Endothelial cell of umbilical vein (primary cell): ENCODE measurements at regions not wholly inside any gene's neighbourhood (a gene's known extent, or its start where the extent isn't known, plus 50 kb on each side); places are given as distances from the start of the nearest gene placed in this dataset.
A peak's percentile ranks its signal among the peaks of the same experiment; 100 is the strongest.

Source experiments
- BruUV-seq: library from RNA; stranded (reverse); fragments of 400-500 nt; replicated peaks from 2 replicates; lab custom pipeline; 2021; lab: Mats Ljungman, UMichigan
- CTCF ChIA-PET: fragments of 300-600, 350-600 bp; sonication (Branson Sonifier 250); formaldehyde crosslinking; loops from one replicate; lab custom pipeline; 2021; ENCODE audit warnings: antibody characterized with exemption, inconsistent platforms; lab: Charles Lee
- POLR2A ChIA-PET: fragments of 300-600, 350-600 bp; sonication (Branson Sonifier 250); formaldehyde crosslinking; loops from one replicate; lab custom pipeline; 2021; ENCODE audit warnings: antibody characterized with exemption, inconsistent platforms; lab: Charles Lee
- DNase-seq: peaks from one replicate; pipeline ENCODE4 v3.0.0-alpha.2; 2011; ENCODE audit warnings: low read depth, low spot score
- FAIRE-seq: peaks from 2 replicates; lab custom pipeline; 2011; peaks lifted over from hg19 to GRCh38; lab: Jason Lieb, UNC
- H2AFZ ChIP-seq: 2 replicates; pipeline ENCODE4 v1.6.0; 2012; ENCODE audit warnings: low read depth, low read length, control low read depth, inconsistent platforms
- H3K27ac ChIP-seq: 2 replicates; pipeline ENCODE4 v1.5.1; 2011; ENCODE audit warnings: low read depth, mild to moderate bottlenecking, control low read depth, low read length, moderate library complexity; ENCODE audit not compliant: insufficient read depth
- H3K27me3 ChIP-seq, 2 experiments: 2 replicates each; pipeline versions ENCODE4 v1.6.0 to v1.6.1; 2011; ENCODE audit warnings: low read length in 2 of 2, mixed read lengths in 1 of 2; ENCODE audit not compliant: control insufficient read depth in 2 of 2, insufficient read depth in 2 of 2
- H3K36me3 ChIP-seq, 2 experiments: 2 replicates in 1 of 2; 3 replicates in 1 of 2; pipeline ENCODE4 v1.5.1; 2011; ENCODE audit warnings: low read length in 2 of 2, mild to moderate bottlenecking in 1 of 2, moderate library complexity in 1 of 2; ENCODE audit not compliant: control insufficient read depth in 2 of 2, insufficient read depth in 2 of 2; ENCODE audit errors: extremely low read depth in 1 of 2
- H3K4me1 ChIP-seq: 3 replicates; pipeline ENCODE4 v1.5.1; 2011; ENCODE audit warnings: mild to moderate bottlenecking, low read length; ENCODE audit not compliant: control insufficient read depth, insufficient read depth; ENCODE audit errors: extremely low read depth
- H3K4me2 ChIP-seq: 2 replicates; pipeline ENCODE4 v1.6.1; 2011; ENCODE audit warnings: low read length, control low read depth, mixed read lengths; ENCODE audit not compliant: insufficient read depth
- H3K4me3 ChIP-seq, 3 experiments: fragments of 200-600 bp in 1 of 3; sonication (generic), shearing (Covaris generic) in 1 of 3; replicated peaks in 1 of 3; 2 replicates each; pipeline ENCODE4 v1.5.1; 2011 to 2016; ENCODE audit warnings: control low read depth in 3 of 3, low read length in 3 of 3, mild to moderate bottlenecking in 2 of 3, inconsistent platforms in 1 of 3, low read depth in 1 of 3, moderate library complexity in 1 of 3; ENCODE audit not compliant: insufficient read depth in 1 of 3
- H3K79me2 ChIP-seq: 2 replicates; pipeline ENCODE4 v1.6.0; 2012; ENCODE audit warnings: low read length, inconsistent platforms; ENCODE audit not compliant: control insufficient read depth, insufficient read depth
- H3K9ac ChIP-seq: replicated peaks from 2 replicates; pipeline ENCODE3; 2011; ENCODE audit warnings: low read length, control low read depth; ENCODE audit not compliant: insufficient read depth; ENCODE audit errors: extremely low read depth
- H3K9me1 ChIP-seq: replicated peaks from 3 replicates; pipeline ENCODE4 v1.6.0; 2011; ENCODE audit warnings: mild to moderate bottlenecking, low read length; ENCODE audit not compliant: control insufficient read depth, insufficient read depth; ENCODE audit errors: extremely low read depth
- H3K9me3 ChIP-seq: replicated peaks from 2 replicates; pipeline ENCODE4 v1.5.1; 2012; ENCODE audit warnings: low read length, inconsistent platforms; ENCODE audit not compliant: control insufficient read depth, insufficient read depth
- H4K20me1 ChIP-seq: replicated peaks from 2 replicates; pipeline ENCODE3; 2011; ENCODE audit warnings: mild to moderate bottlenecking, low read length; ENCODE audit not compliant: control insufficient read depth, insufficient read depth; ENCODE audit errors: extremely low read depth
- EZH2 ChIP-seq: IDR thresholded peaks from 2 replicates; pipeline ENCODE4 v1.6.1; 2012; ENCODE audit warnings: borderline replicate concordance, low read depth, mild to moderate bottlenecking, moderate library complexity, low read length, inconsistent platforms; ENCODE audit not compliant: severe bottlenecking
- FOS ChIP-seq: IDR thresholded peaks from 2 replicates; pipeline ENCODE4 v1.6.1; 2011; ENCODE audit warnings: mild to moderate bottlenecking, low read length, moderate library complexity, borderline replicate concordance; ENCODE audit not compliant: insufficient read depth
- GATA2 ChIP-seq: IDR thresholded peaks from 2 replicates; pipeline ENCODE4 v1.7.0; 2011; ENCODE audit warnings: low read depth, mild to moderate bottlenecking, moderate library complexity, mixed read lengths, low read length; ENCODE audit not compliant: insufficient read length, insufficient read depth
- JUN ChIP-seq: IDR thresholded peaks from 2 replicates; pipeline ENCODE4 v1.6.1; 2011; ENCODE audit warnings: borderline replicate concordance, low read depth; ENCODE audit not compliant: insufficient read length, insufficient read depth
- MYC ChIP-seq: IDR thresholded peaks from one replicate; pipeline ENCODE4 v1.6.1; 2011; ENCODE audit warnings: mild to moderate bottlenecking, low read depth, low read length
- POLR2A ChIP-seq: IDR thresholded peaks from 2 replicates; pipeline ENCODE4 v1.6.1; 2012; ENCODE audit warnings: low read depth, mild to moderate bottlenecking, control low read depth, low read length
- POLR2AphosphoS5 ChIP-seq: IDR thresholded peaks from 2 replicates; pipeline ENCODE4 v1.6.1; 2012; ENCODE audit warnings: low read depth, mild to moderate bottlenecking, control low read depth, low read length, moderate library complexity; ENCODE audit not compliant: insufficient read depth
- dilution Hi-C: fragments of 300-500 bp; cut with MboI; formaldehyde crosslinking; loops from one replicate; pipeline ENCODE4 v1.15.0; 2019; ENCODE audit warnings: low sequenced_read_pairs; ENCODE audit not compliant: extremely low pct_ligation_motif_present
- intact Hi-C: fragments of 100-400 bp; cut with micrococcal nuclease; formaldehyde crosslinking; loops from one replicate; pipeline ENCODE4 v1.10.0; 2022
- TF ChIP-seq, protein P1 (sequence below): IDR thresholded peaks from 2 replicates; pipeline ENCODE4 v1.6.1; 2011; ENCODE audit not compliant: insufficient read depth, insufficient read length
- TF ChIP-seq, protein P2 (sequence below), 2 donors: IDR thresholded peaks; 1 replicate in 1 of 2; 2 replicates in 1 of 2; pipeline ENCODE4 v1.5.1; 2011; ENCODE audit warnings: low read length in 2 of 2, mild to moderate bottlenecking in 2 of 2, moderate library complexity in 2 of 2, control low read depth in 1 of 2, inconsistent platforms in 1 of 2, low read depth in 1 of 2; ENCODE audit not compliant: insufficient read depth in 1 of 2; ENCODE audit errors: extremely low read depth in 1 of 2

- FAIRE-seq = no peak
- Histone ChIP-seq H2AFZ (peak overlapping the region; percentile 13), H3K4me3 (no peak overlapping the region), H3K4me2 (no peak overlapping the region), H3K79me2 (no peaks in the 10 kb centered on the region), H3K36me3 (no peaks in the 10 kb centered on the region), H3K9me1 (no peaks in the 10 kb centered on the region), H3K9me3 (no peaks in the 10 kb centered on the region), H4K20me1 (no peaks in the 10 kb centered on the region), H3K4me1 (peaks cover 24% of the 10 kb centered on the region), H3K27ac (no peak overlapping the region), H3K27me3 (no peaks in the 10 kb centered on the region), H3K9ac (no peak overlapping the region)
- no TSS peak for BruUV-seq
- dilution Hi-C loops = no loop called here
- CTCF ChIA-PET = no interaction called here
- POLR2A ChIA-PET = no interaction called here
- intact Hi-C loops = loop anchor here (10.0 kb wide), 1 partner anchor 52 kb away; no protein-coding TSS in a partner anchor
- peak; percentile 18 for DNase-seq
- TF ChIP-seq, protein P1, sequence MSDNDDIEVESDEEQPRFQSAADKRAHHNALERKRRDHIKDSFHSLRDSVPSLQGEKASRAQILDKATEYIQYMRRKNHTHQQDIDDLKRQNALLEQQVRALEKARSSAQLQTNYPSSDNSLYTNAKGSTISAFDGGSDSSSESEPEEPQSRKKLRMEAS = no peak
- TF ChIP-seq, protein P2, sequence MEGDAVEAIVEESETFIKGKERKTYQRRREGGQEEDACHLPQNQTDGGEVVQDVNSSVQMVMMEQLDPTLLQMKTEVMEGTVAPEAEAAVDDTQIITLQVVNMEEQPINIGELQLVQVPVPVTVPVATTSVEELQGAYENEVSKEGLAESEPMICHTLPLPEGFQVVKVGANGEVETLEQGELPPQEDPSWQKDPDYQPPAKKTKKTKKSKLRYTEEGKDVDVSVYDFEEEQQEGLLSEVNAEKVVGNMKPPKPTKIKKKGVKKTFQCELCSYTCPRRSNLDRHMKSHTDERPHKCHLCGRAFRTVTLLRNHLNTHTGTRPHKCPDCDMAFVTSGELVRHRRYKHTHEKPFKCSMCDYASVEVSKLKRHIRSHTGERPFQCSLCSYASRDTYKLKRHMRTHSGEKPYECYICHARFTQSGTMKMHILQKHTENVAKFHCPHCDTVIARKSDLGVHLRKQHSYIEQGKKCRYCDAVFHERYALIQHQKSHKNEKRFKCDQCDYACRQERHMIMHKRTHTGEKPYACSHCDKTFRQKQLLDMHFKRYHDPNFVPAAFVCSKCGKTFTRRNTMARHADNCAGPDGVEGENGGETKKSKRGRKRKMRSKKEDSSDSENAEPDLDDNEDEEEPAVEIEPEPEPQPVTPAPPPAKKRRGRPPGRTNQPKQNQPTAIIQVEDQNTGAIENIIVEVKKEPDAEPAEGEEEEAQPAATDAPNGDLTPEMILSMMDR (IDR thresholded peaks at IDR 0.05; ENCODE audit: extremely low read depth in 1 of 2, insufficient read depth in 1 of 2, low read depth in 1 of 2, low read length in 2 of 2) = peak; percentile 11 to 18
These were observed 228.9 kb downstream of the ANKRD30B start for GRCh38 chr18:14976736-14977430.

- Histone ChIP-seq H4K20me1 (no peaks in the 10 kb centered on the region), H3K79me2 (no peaks in the 10 kb centered on the region), H3K9me1 (no peaks in the 10 kb centered on the region), H3K9ac (no peak overlapping the region), H3K27ac (no peak overlapping the region), H3K27me3 (no peaks in the 10 kb centered on the region), H3K4me3 (no peak overlapping the region), H3K9me3 (no peaks in the 10 kb centered on the region), H3K4me1 (peaks cover 14% of the 10 kb centered on the region), H3K4me2 (no peak overlapping the region), H3K36me3 (no peaks in the 10 kb centered on the region), H2AFZ (no peak overlapping the region)
- dilution Hi-C loops = no loop called here
- BruUV-seq = no TSS peak
- DNase-seq (no peak), FAIRE-seq (no peak)
- POLR2A ChIA-PET = no interaction called here
- CTCF ChIA-PET = interaction anchor here (1.8 kb wide), 1 partner anchor 9 kb away, joined by 4 read pairs; no protein-coding TSS in a partner anchor
- intact Hi-C loops = loop anchor here (10.0 kb wide), 1 partner anchor 53 kb away; no protein-coding TSS in a partner anchor
- TF ChIP-seq MYC = no peak
- TF ChIP-seq FOS = no peak
- TF ChIP-seq GATA2 = no peak
- TF ChIP-seq, protein P2 (IDR thresholded peaks at IDR 0.05; ENCODE audit: extremely low read depth in 1 of 2, insufficient read depth in 1 of 2, low read depth in 1 of 2, low read length in 2 of 2) = no peak
- TF ChIP-seq POLR2AphosphoS5 = no peak
- TF ChIP-seq POLR2A = no peak
- TF ChIP-seq JUN = no peak
- TF ChIP-seq, protein P1 = no peak
- TF ChIP-seq EZH2 = no peak
These were observed 230.2 kb downstream of the ANKRD30B start for GRCh38 chr18:14978191-14978590.
